Left ventricle myocardium inferior (tissue), 1 donor: ENCODE measurements at regions not wholly inside any gene's neighbourhood (a gene's known extent, or its start where the extent isn't known, plus 50 kb on each side); places are given as distances from the start of the nearest gene placed in this dataset.

Source experiments
- DNase-seq: peaks from one replicate; pipeline ENCODE4 v3.0.0-alpha.2; 2020
- H3K27ac ChIP-seq: fragments of 200-600 bp; replicated peaks from 2 replicates; pipeline ENCODE4 v1.8.0; 2021
- H3K27me3 ChIP-seq: fragments of 200-600 bp; 2 replicates; pipeline ENCODE4 v1.8.0; 2021; ENCODE audit warnings: low read depth
- H3K36me3 ChIP-seq: fragments of 200-600 bp; 2 replicates; pipeline ENCODE4 v1.8.0; 2021
- H3K4me1 ChIP-seq: fragments of 200-600 bp; 2 replicates; pipeline ENCODE4 v1.8.0; 2021
- H3K4me3 ChIP-seq: fragments of 200-600 bp; 2 replicates; pipeline ENCODE4 v1.8.0; 2021; ENCODE audit warnings: mild to moderate bottlenecking, moderate library complexity
- H3K9me3 ChIP-seq: fragments of 200-600 bp; replicated peaks from 2 replicates; pipeline ENCODE4 v1.8.0; 2021
- CTCF ChIP-seq: fragments of 200-600 bp; IDR thresholded peaks from 2 replicates; pipeline ENCODE4 v1.8.0; 2021; ENCODE audit warnings: antibody characterized with exemption, mild to moderate bottlenecking, borderline replicate concordance
- intact Hi-C: fragments of 100-400 bp; cut with micrococcal nuclease; formaldehyde crosslinking; loops from one replicate; pipeline ENCODE4 v1.11.0; 2022
- donor health status: DM: no; HTN: yes; CAD: no; lungs with severe emphysema.

- Histone ChIP-seq H3K27me3 (peaks cover 7% of the 10 kb centered on the region), H3K4me3 (no peak overlapping the region), H3K4me1 (no peaks in the 10 kb centered on the region), H3K9me3 (no peaks in the 10 kb centered on the region), H3K27ac (no peak overlapping the region), H3K36me3 (no peaks in the 10 kb centered on the region)
- DNase-seq, result no peak
- intact Hi-C loops, result no loop called here
- TF ChIP-seq CTCF, result no peak
Measured at GRCh38 chr3:182268711-182269110, 524.6 kb upstream of the ATP11B start.

- TF ChIP-seq CTCF, result no peak
- intact Hi-C loops, result no loop called here
Measured at GRCh38 chr3:182276512-182276911, 516.8 kb upstream of the ATP11B start.

GRCh38 chr3:182284793-182285192, 508.5 kb upstream of the ATP11B start:
- no peak overlapping the region for H3K4me3 ChIP-seq
- no peaks in the 10 kb centered on the region for H3K9me3 ChIP-seq
- no peak for DNase-seq
- peaks cover 3% of the 10 kb centered on the region for H3K27me3 ChIP-seq
- H3K36me3 ChIP-seq, result no peaks in the 10 kb centered on the region
- TF ChIP-seq CTCF, result no peak
- H3K4me1 ChIP-seq, result no peaks in the 10 kb centered on the region
- no peak overlapping the region for H3K27ac ChIP-seq
- intact Hi-C loops, result no loop called here

More at GRCh38 chr3:182276512-182276911, 516.8 kb upstream of the ATP11B start:
- Histone ChIP-seq H3K36me3 (no peaks in the 10 kb centered on the region), H3K27ac (no peak overlapping the region), H3K4me3 (no peak overlapping the region), H3K9me3 (no peaks in the 10 kb centered on the region), H3K27me3 (no peaks in the 10 kb centered on the region), H3K4me1 (no peaks in the 10 kb centered on the region)
- DNase-seq, result no peak

GRCh38 chr3:182292591-182292990, 500.7 kb upstream of the ATP11B start:
- Histone ChIP-seq H3K36me3 (no peaks in the 10 kb centered on the region), H3K4me1 (no peaks in the 10 kb centered on the region), H3K27me3 (no peaks in the 10 kb centered on the region), H3K27ac (no peak overlapping the region), H3K9me3 (no peaks in the 10 kb centered on the region), H3K4me3 (no peak overlapping the region)
- intact Hi-C loops, result no loop called here
- no peak for DNase-seq
- TF ChIP-seq CTCF, result no peak

GRCh38 chr3:182294256-182294655, 499.0 kb upstream of the ATP11B start:
- Histone ChIP-seq H3K27me3 (no peaks in the 10 kb centered on the region), H3K36me3 (no peaks in the 10 kb centered on the region), H3K4me3 (no peak overlapping the region), H3K9me3 (no peaks in the 10 kb centered on the region), H3K27ac (no peak overlapping the region), H3K4me1 (no peaks in the 10 kb centered on the region)
- no peak for TF ChIP-seq CTCF
- DNase-seq, result no peak
- intact Hi-C loops, result no loop called here

- Histone ChIP-seq H3K27me3 (no peaks in the 10 kb centered on the region), H3K4me1 (no peaks in the 10 kb centered on the region), H3K9me3 (no peaks in the 10 kb centered on the region), H3K4me3 (no peak overlapping the region), H3K36me3 (no peaks in the 10 kb centered on the region), H3K27ac (no peak overlapping the region)
- no peak for DNase-seq
- TF ChIP-seq CTCF, result no peak
- intact Hi-C loops, result no loop called here
Measured at GRCh38 chr3:182294696-182295095, 498.6 kb upstream of the ATP11B start.
